Liver (tissue), 3 donors: ENCODE measurements at regions not wholly inside any gene's neighbourhood (a gene's known extent, or its start where the extent isn't known, plus 50 kb on each side); places are given as distances from the start of the nearest gene placed in this dataset.

Source experiments
- EGR1 ChIP-seq, 2 donors: IDR thresholded peaks; 2 replicates each; pipeline ENCODE4 v1.6.1; 2016 to 2018; ENCODE audit warnings: antibody characterized with exemption in 2 of 2, low read depth in 2 of 2
- FOXA1 ChIP-seq: IDR thresholded peaks from 2 replicates; pipeline ENCODE4 v1.6.1; 2016; ENCODE audit warnings: antibody characterized with exemption
- GABPA ChIP-seq, 2 donors: IDR thresholded peaks in 1 of 2; conservative IDR thresholded peaks in 1 of 2; 2 replicates each; pipeline ENCODE4 v1.6.1; 2016; ENCODE audit warnings: antibody characterized with exemption in 2 of 2, mild to moderate bottlenecking in 1 of 2, moderate library complexity in 1 of 2
- HNF4A ChIP-seq, 2 donors: conservative IDR thresholded peaks; 2 replicates each; pipeline ENCODE4 v1.6.1; 2016; ENCODE audit warnings: antibody characterized with exemption in 2 of 2, mild to moderate bottlenecking in 2 of 2
- HNF4G ChIP-seq: IDR thresholded peaks from 2 replicates; pipeline ENCODE4 v1.6.1; 2016; ENCODE audit warnings: antibody characterized with exemption
- RAD21 ChIP-seq, 2 donors: IDR thresholded peaks; 2 replicates each; pipeline ENCODE4 v1.6.1; 2016; ENCODE audit warnings: antibody characterized with exemption in 2 of 2, mild to moderate bottlenecking in 2 of 2
- SP1 ChIP-seq: IDR thresholded peaks from 2 replicates; pipeline ENCODE4 v1.6.1; 2018; ENCODE audit warnings: antibody characterized with exemption, mild to moderate bottlenecking
- TAF1 ChIP-seq: conservative IDR thresholded peaks from 2 replicates; pipeline ENCODE4 v1.6.1; 2016; ENCODE audit warnings: antibody characterized with exemption, mild to moderate bottlenecking
- TF ChIP-seq, protein P1 (sequence below): fragments of 150-350 bp; IDR thresholded peaks from 2 replicates; pipeline ENCODE4 v1.5.1; 2017; ENCODE audit warnings: improper control_type of control experiment, low read depth, low read length; ENCODE audit not compliant: missing input control
- TF ChIP-seq, protein P2 (sequence below): IDR thresholded peaks from 2 replicates; pipeline ENCODE4 v1.6.1; 2016; ENCODE audit warnings: antibody characterized with exemption
- TF ChIP-seq, protein P3 (sequence below): IDR thresholded peaks from 2 replicates; pipeline ENCODE4 v1.6.1; 2016; ENCODE audit warnings: antibody characterized with exemption
- TF ChIP-seq, protein P4 (sequence below): IDR thresholded peaks from 2 replicates; pipeline ENCODE4 v1.6.1; 2016; ENCODE audit warnings: antibody characterized with exemption, mild to moderate bottlenecking
- donor health status: healthy.
- donor health status: healthy.

DNA sequence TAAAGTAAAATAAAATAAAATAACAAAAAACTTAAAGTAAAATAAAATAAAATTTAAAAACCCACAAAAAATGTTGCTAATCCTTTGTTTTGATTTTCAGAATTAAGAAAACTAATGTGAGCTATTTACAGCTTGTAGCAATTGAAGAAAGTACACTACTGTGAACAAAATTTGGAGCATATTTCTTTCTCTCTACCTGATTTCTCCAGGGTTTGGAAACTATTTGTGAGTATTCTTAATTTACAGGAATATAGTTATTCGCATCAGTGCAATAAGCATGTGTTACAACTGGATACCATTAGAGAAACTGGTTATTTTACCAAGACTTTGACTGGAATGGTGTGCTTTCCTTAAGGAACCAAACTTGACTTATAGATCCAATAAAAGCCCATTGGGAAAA lies 86.1 kb upstream of the CNOT2 start:
- TF ChIP-seq, protein P1, sequence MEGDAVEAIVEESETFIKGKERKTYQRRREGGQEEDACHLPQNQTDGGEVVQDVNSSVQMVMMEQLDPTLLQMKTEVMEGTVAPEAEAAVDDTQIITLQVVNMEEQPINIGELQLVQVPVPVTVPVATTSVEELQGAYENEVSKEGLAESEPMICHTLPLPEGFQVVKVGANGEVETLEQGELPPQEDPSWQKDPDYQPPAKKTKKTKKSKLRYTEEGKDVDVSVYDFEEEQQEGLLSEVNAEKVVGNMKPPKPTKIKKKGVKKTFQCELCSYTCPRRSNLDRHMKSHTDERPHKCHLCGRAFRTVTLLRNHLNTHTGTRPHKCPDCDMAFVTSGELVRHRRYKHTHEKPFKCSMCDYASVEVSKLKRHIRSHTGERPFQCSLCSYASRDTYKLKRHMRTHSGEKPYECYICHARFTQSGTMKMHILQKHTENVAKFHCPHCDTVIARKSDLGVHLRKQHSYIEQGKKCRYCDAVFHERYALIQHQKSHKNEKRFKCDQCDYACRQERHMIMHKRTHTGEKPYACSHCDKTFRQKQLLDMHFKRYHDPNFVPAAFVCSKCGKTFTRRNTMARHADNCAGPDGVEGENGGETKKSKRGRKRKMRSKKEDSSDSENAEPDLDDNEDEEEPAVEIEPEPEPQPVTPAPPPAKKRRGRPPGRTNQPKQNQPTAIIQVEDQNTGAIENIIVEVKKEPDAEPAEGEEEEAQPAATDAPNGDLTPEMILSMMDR = no peak
- TF ChIP-seq, protein P2, sequence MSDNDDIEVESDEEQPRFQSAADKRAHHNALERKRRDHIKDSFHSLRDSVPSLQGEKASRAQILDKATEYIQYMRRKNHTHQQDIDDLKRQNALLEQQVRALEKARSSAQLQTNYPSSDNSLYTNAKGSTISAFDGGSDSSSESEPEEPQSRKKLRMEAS = no peak
- TF ChIP-seq, protein P3, sequence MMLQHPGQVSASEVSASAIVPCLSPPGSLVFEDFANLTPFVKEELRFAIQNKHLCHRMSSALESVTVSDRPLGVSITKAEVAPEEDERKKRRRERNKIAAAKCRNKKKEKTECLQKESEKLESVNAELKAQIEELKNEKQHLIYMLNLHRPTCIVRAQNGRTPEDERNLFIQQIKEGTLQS = no peak
- TF ChIP-seq GABPA (IDR thresholded peaks at IDR 0.05 in 1 of 2, conservative IDR thresholded peaks at IDR 0.05 in 1 of 2) = no peak
- no peak for TF ChIP-seq HNF4A (conservative IDR thresholded peaks at IDR 0.05)
- TF ChIP-seq RAD21 (IDR thresholded peaks at IDR 0.05) = no peak
- no peak for TF ChIP-seq TAF1
- TF ChIP-seq, protein P4, sequence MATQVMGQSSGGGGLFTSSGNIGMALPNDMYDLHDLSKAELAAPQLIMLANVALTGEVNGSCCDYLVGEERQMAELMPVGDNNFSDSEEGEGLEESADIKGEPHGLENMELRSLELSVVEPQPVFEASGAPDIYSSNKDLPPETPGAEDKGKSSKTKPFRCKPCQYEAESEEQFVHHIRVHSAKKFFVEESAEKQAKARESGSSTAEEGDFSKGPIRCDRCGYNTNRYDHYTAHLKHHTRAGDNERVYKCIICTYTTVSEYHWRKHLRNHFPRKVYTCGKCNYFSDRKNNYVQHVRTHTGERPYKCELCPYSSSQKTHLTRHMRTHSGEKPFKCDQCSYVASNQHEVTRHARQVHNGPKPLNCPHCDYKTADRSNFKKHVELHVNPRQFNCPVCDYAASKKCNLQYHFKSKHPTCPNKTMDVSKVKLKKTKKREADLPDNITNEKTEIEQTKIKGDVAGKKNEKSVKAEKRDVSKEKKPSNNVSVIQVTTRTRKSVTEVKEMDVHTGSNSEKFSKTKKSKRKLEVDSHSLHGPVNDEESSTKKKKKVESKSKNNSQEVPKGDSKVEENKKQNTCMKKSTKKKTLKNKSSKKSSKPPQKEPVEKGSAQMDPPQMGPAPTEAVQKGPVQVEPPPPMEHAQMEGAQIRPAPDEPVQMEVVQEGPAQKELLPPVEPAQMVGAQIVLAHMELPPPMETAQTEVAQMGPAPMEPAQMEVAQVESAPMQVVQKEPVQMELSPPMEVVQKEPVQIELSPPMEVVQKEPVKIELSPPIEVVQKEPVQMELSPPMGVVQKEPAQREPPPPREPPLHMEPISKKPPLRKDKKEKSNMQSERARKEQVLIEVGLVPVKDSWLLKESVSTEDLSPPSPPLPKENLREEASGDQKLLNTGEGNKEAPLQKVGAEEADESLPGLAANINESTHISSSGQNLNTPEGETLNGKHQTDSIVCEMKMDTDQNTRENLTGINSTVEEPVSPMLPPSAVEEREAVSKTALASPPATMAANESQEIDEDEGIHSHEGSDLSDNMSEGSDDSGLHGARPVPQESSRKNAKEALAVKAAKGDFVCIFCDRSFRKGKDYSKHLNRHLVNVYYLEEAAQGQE = no peak
- TF ChIP-seq HNF4G = no peak
- no peak for TF ChIP-seq EGR1 (IDR thresholded peaks at IDR 0.05; ENCODE audit: low read depth in 2 of 2)
- TF ChIP-seq SP1 = no peak
- TF ChIP-seq FOXA1 = no peak
